OCI-LY1 (cell line): ENCODE measurements at regions not wholly inside any gene's neighbourhood (a gene's known extent, or its start where the extent isn't known, plus 50 kb on each side); places are given as distances from the start of the nearest gene placed in this dataset.

ENCODE experiments used
- H2AFZ ChIP-seq: fragments of 200-600 bp; sonication (generic), shearing (Covaris generic); 2 replicates; pipeline ENCODE4 v1.6.0; 2014; ENCODE audit warnings: antibody characterized with exemption, mild to moderate bottlenecking, low read length
- H3F3A ChIP-seq: fragments of 200-600 bp; sonication (generic), shearing (Covaris generic); 2 replicates; pipeline ENCODE4 v1.6.0; 2014; ENCODE audit warnings: mild to moderate bottlenecking, antibody characterized with exemption, low read length, moderate library complexity; ENCODE audit not compliant: insufficient read depth
- H3K27ac ChIP-seq: fragments of 200-600 bp; sonication (generic); 2 replicates; pipeline ENCODE4 v1.5.1; 2014; ENCODE audit warnings: low read length, mixed run types, mild to moderate bottlenecking, low read depth; ENCODE audit not compliant: poor library complexity, severe bottlenecking
- H3K27me3 ChIP-seq: fragments of 200-600 bp; sonication (generic); 2 replicates; pipeline ENCODE4 v1.6.0; 2014; ENCODE audit warnings: antibody characterized with exemption, mild to moderate bottlenecking, low read length, moderate library complexity; ENCODE audit not compliant: insufficient read depth
- H3K36me3 ChIP-seq: fragments of 200-600 bp; sonication (generic); 2 replicates; pipeline ENCODE4 v1.6.1; 2014; ENCODE audit warnings: mild to moderate bottlenecking, antibody characterized with exemption, low read length, moderate library complexity, mixed read lengths; ENCODE audit not compliant: insufficient read depth
- H3K4me1 ChIP-seq: fragments of 200-600 bp; sonication (generic); 2 replicates; pipeline ENCODE4 v1.5.1; 2014; ENCODE audit warnings: mild to moderate bottlenecking, low read length, moderate library complexity; ENCODE audit not compliant: insufficient read depth, severe bottlenecking
- H3K4me2 ChIP-seq: fragments of 200-600 bp; sonication (generic), shearing (Covaris generic); 2 replicates; pipeline ENCODE4 v1.6.1; 2014; ENCODE audit warnings: low read length
- H3K4me3 ChIP-seq: fragments of 200-600 bp; sonication (generic); 2 replicates; pipeline ENCODE4 v1.5.1; 2014; ENCODE audit warnings: low read length, low read depth, mild to moderate bottlenecking, mixed read lengths; ENCODE audit not compliant: poor library complexity, severe bottlenecking
- H3K79me2 ChIP-seq: fragments of 200-600 bp; shearing (Covaris generic); 2 replicates; pipeline ENCODE4 v1.6.1; 2016; ENCODE audit warnings: mixed run types, low read length, mixed read lengths; ENCODE audit not compliant: insufficient read depth
- H3K9ac ChIP-seq: fragments of 200-600 bp; sonication (generic), shearing (Covaris generic); 2 replicates; pipeline ENCODE4 v1.6.1; 2014; ENCODE audit warnings: mild to moderate bottlenecking, low read length, mixed read lengths
- H3K9me2 ChIP-seq: fragments of 200-600 bp; sonication (generic), shearing (Covaris generic); 2 replicates; pipeline ENCODE4 v1.6.1; 2014; ENCODE audit warnings: low read depth, mild to moderate bottlenecking, low read length, mixed read lengths
- H3K9me3 ChIP-seq: fragments of 200-600 bp; shearing (Covaris generic); 2 replicates; pipeline ENCODE4 v1.6.1; 2014; ENCODE audit warnings: low read length, mixed read lengths
- H4K20me1 ChIP-seq: fragments of 200-600 bp; sonication (generic), shearing (Covaris generic); 2 replicates; pipeline ENCODE4 v1.6.0; 2016; ENCODE audit warnings: mild to moderate bottlenecking, low read length; ENCODE audit not compliant: insufficient read depth
- CTCF ChIP-seq: fragments of 200-600 bp; sonication (generic), shearing (Covaris generic); IDR thresholded peaks from 2 replicates; pipeline ENCODE4 v1.5.1; 2017; ENCODE audit warnings: mild to moderate bottlenecking, antibody characterized with exemption, low read length, moderate library complexity, mixed read lengths
- EZH2 ChIP-seq: fragments of 200-600 bp; sonication (generic), shearing (Covaris generic); IDR thresholded peaks from 2 replicates; pipeline ENCODE4 v1.8.0; 2017; ENCODE audit warnings: borderline replicate concordance, mixed run types, mild to moderate bottlenecking, antibody characterized with exemption, low read length, moderate library complexity, mixed read lengths

GRCh38 chr13:24033527-24034302 is 126.8 kb upstream of the SPATA13 start:
- no peaks in the 10 kb centered on the region for H3F3A ChIP-seq
- H3K27ac ChIP-seq: no peak overlapping the region
- H3K27me3 ChIP-seq: no peaks in the 10 kb centered on the region
- H2AFZ ChIP-seq: no peak overlapping the region
- no peaks in the 10 kb centered on the region for H3K9me2 ChIP-seq
- no peaks in the 10 kb centered on the region for H3K9me3 ChIP-seq
- H3K36me3 ChIP-seq: no peaks in the 10 kb centered on the region
- no peaks in the 10 kb centered on the region for H3K79me2 ChIP-seq
- no peak overlapping the region for H3K4me2 ChIP-seq
- no peaks in the 10 kb centered on the region for H3K4me1 ChIP-seq
- H4K20me1 ChIP-seq: no peaks in the 10 kb centered on the region
- H3K9ac ChIP-seq: no peak overlapping the region
- TF ChIP-seq CTCF (no peak), EZH2 (no peak)
- H3K4me3 ChIP-seq: no peak overlapping the region

DNA sequence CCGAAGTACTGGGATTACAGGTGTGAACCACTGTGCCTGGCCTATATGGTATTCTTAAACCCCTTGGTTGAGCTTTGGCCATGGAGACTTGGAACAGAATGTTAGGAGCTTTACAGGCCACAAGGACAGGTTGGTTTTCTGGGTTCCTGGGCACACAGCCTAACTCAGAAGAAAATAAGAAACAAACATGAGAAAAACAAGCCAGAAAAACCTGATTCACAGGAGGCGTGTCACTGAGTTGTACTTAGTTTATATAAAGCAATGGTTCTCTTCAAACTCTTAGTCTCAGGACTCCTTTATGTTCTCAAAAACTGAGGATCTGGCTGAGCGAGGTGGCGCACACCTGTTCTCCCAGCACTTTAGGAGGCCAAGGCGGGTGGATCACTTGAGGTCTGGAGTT is 125.1 kb upstream of the SPATA13 start:
- no peak overlapping the region for H3K9ac ChIP-seq
- no peaks in the 10 kb centered on the region for H3K9me3 ChIP-seq
- no peaks in the 10 kb centered on the region for H4K20me1 ChIP-seq
- H3K36me3 ChIP-seq: no peaks in the 10 kb centered on the region
- H3K9me2 ChIP-seq: no peaks in the 10 kb centered on the region
- TF ChIP-seq EZH2: no peak
- TF ChIP-seq CTCF: no peak
- H3K4me2 ChIP-seq: no peak overlapping the region
- H3K27me3 ChIP-seq: no peaks in the 10 kb centered on the region
- no peaks in the 10 kb centered on the region for H3K4me1 ChIP-seq
- H3F3A ChIP-seq: no peaks in the 10 kb centered on the region
- H2AFZ ChIP-seq: no peak overlapping the region
- H3K27ac ChIP-seq: no peak overlapping the region
- H3K79me2 ChIP-seq: no peaks in the 10 kb centered on the region
- H3K4me3 ChIP-seq: no peak overlapping the region

- Histone ChIP-seq H3K36me3 (no peaks in the 10 kb centered on the region), H3K79me2 (no peaks in the 10 kb centered on the region), H3K9me3 (no peaks in the 10 kb centered on the region), H3F3A (no peaks in the 10 kb centered on the region), H3K9me2 (no peaks in the 10 kb centered on the region), H3K9ac (no peak overlapping the region), H2AFZ (no peak overlapping the region), H3K4me3 (no peak overlapping the region), H4K20me1 (no peaks in the 10 kb centered on the region), H3K27ac (no peak overlapping the region), H3K4me1 (no peaks in the 10 kb centered on the region), H3K4me2 (no peak overlapping the region), H3K27me3 (no peaks in the 10 kb centered on the region)
- no peak for TF ChIP-seq CTCF
- TF ChIP-seq EZH2: no peak
These were observed 124.4 kb upstream of the SPATA13 start for GRCh38 chr13:24036115-24036514.
